ENCODE measurements at regions not wholly inside any gene's neighbourhood (a gene's known extent, or its start where the extent isn't known, plus 50 kb on each side); places are given as distances from the start of the nearest gene placed in this dataset.

GRCh38 chr6:164911873-164912580 is 397.4 kb downstream of the C6orf118 start:
- Histone ChIP-seq H3K9me3 (ENCODE audit: control insufficient read depth, low read length) (peaks cover 2% of the 10 kb centered on the region), H3K27ac (ENCODE audit: low read length) (no peak overlapping the region), H3K27me3 (ENCODE audit: control insufficient read depth, insufficient read depth) (no peaks in the 10 kb centered on the region), H3K4me1 (ENCODE audit: control insufficient read depth, insufficient read depth, low read length) (no peaks in the 10 kb centered on the region), H3K4me3 (ENCODE audit: low read length) (peak overlapping the region; percentile 20)
- DNase-seq (no peak), ATAC-seq (peak in 1 of 2 donors; percentile 59)
- intact Hi-C loops (cut with DNase I) = no loop called here
- 28% methylated on average over 6 of the region's 6 CpGs for WGBS

- ATAC-seq = no peak
- WGBS = 60% methylated on average over 2 of the region's 2 CpGs
- peak overlapping the region; percentile 15 for H3K4me3 ChIP-seq (ENCODE audit: low read length)
- intact Hi-C loops (cut with DNase I) = no loop called here
- H3K27me3 ChIP-seq (ENCODE audit: control insufficient read depth, insufficient read depth) = no peaks in the 10 kb centered on the region
- H3K4me1 ChIP-seq (ENCODE audit: control insufficient read depth, insufficient read depth, low read length) = no peaks in the 10 kb centered on the region
- no peak for DNase-seq
- H3K27ac ChIP-seq (ENCODE audit: low read length) = no peak overlapping the region
- no peaks in the 10 kb centered on the region for H3K9me3 ChIP-seq (ENCODE audit: control insufficient read depth, low read length)
These were observed 398.3 kb downstream of the C6orf118 start for GRCh38 chr6:164911151-164911550.

DNA sequence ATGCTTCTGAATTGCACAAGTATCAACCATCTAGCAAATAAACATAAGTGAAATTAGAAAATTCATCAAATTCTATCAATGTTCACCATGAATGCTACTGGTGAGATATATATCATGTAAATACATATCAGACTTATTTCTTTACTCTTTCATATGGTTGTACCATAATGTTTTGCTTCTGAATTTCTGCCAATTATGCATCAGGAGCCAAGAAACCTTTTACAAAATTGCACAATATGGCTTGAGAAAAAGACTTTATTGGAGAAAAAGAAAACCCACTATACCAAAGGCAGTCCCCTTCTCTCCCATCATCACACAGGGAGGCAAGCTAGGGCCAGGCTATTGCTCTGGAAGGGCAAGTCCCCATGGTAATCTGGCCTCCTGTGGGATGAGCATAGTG is 402.6 kb downstream of the C6orf118 start:
- Histone ChIP-seq H3K4me1 (ENCODE audit: control insufficient read depth, insufficient read depth, low read length) (no peaks in the 10 kb centered on the region), H3K4me3 (ENCODE audit: low read length) (no peak overlapping the region), H3K9me3 (ENCODE audit: control insufficient read depth, low read length) (no peaks in the 10 kb centered on the region), H3K27me3 (ENCODE audit: control insufficient read depth, insufficient read depth) (no peaks in the 10 kb centered on the region), H3K27ac (ENCODE audit: low read length) (no peak overlapping the region)
- no peak for DNase-seq
- ATAC-seq = no peak
- intact Hi-C loops (cut with DNase I) = no loop called here

- intact Hi-C loops (cut with DNase I) = no loop called here
- no peak overlapping the region for H3K4me3 ChIP-seq (ENCODE audit: low read length)
- no peak overlapping the region for H3K27ac ChIP-seq (ENCODE audit: low read length)
- DNase-seq (no peak), ATAC-seq (no peak)
- H3K9me3 ChIP-seq (ENCODE audit: control insufficient read depth, low read length) = no peaks in the 10 kb centered on the region
- no peaks in the 10 kb centered on the region for H3K4me1 ChIP-seq (ENCODE audit: control insufficient read depth, insufficient read depth, low read length)
- no peaks in the 10 kb centered on the region for H3K27me3 ChIP-seq (ENCODE audit: control insufficient read depth, insufficient read depth)
These were observed 404.1 kb downstream of the C6orf118 start for GRCh38 chr6:164905311-164905710.

- Histone ChIP-seq H3K27me3 (ENCODE audit: control insufficient read depth, insufficient read depth) (no peaks in the 10 kb centered on the region), H3K4me3 (ENCODE audit: low read length) (no peak overlapping the region), H3K4me1 (ENCODE audit: control insufficient read depth, insufficient read depth, low read length) (no peaks in the 10 kb centered on the region), H3K9me3 (ENCODE audit: control insufficient read depth, low read length) (no peaks in the 10 kb centered on the region), H3K27ac (ENCODE audit: low read length) (no peak overlapping the region)
- 51% methylated on average over 2 of the region's 2 CpGs for WGBS
- intact Hi-C loops (cut with DNase I) = no loop called here
- ATAC-seq (no peak), DNase-seq (no peak)
These were observed 411.0 kb downstream of the C6orf118 start for GRCh38 chr6:164898412-164898811.

- Histone ChIP-seq H3K27ac (ENCODE audit: low read length) (no peak overlapping the region), H3K27me3 (ENCODE audit: control insufficient read depth, insufficient read depth) (no peaks in the 10 kb centered on the region), H3K4me3 (ENCODE audit: low read length) (no peak overlapping the region), H3K4me1 (ENCODE audit: control insufficient read depth, insufficient read depth, low read length) (no peaks in the 10 kb centered on the region), H3K9me3 (ENCODE audit: control insufficient read depth, low read length) (no peaks in the 10 kb centered on the region)
- 84% methylated on average over 8 of the region's 8 CpGs for WGBS
- intact Hi-C loops (cut with DNase I) = loop anchor here in 1 of 4 donors (2.0 kb wide), 1 partner anchor 27 kb away; no protein-coding TSS in a partner anchor
- no peak for ATAC-seq
- DNase-seq = no peak
These were observed 411.7 kb downstream of the C6orf118 start for GRCh38 chr6:164897523-164898235.

DNA sequence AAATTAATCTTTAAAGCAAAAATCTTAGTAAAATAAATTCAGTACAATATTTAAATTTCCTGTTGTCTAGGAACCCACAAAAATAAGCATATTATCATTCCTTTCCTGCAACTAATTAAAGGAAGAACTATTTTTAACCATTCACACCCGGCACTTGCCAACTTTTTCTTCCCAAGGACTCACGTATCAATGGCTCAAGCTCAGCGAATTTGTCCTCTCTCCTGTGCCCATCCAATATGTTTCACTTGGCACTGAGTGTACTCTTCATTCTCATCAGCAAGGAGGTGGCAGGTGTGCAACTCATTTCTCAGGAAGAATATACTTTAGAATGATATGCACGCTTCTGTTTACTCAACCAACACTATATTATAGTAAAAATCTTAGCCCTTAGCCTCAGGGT is 419.4 kb downstream of the C6orf118 start:
- intact Hi-C loops (cut with DNase I) = no loop called here
- no peak for DNase-seq
- Histone ChIP-seq H3K27me3 (ENCODE audit: control insufficient read depth, insufficient read depth) (no peaks in the 10 kb centered on the region), H3K4me1 (ENCODE audit: control insufficient read depth, insufficient read depth, low read length) (no peaks in the 10 kb centered on the region), H3K9me3 (ENCODE audit: control insufficient read depth, low read length) (no peaks in the 10 kb centered on the region), H3K27ac (ENCODE audit: low read length) (no peak overlapping the region), H3K4me3 (ENCODE audit: low read length) (no peak overlapping the region)
- ATAC-seq = no peak
- 51% methylated on average over 4 of the region's 4 CpGs for WGBS

DNA sequence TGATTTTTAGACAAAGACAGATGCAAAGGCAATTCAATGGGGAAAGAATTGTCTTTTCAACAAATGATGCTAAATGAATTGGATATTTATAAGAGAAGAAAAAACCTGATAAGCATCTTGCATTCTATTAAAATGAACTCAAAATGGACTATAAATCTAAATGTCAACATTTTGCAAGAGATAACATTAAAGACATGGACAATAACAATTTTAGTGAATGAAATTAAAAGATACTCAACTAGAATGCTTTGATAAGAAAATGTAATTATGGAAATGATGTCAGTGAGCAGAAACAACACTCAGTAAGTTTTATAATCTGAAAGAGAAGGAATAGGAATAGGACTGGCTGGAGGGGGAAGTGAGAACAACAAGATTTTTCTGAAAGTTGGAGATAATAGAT is 421.7 kb downstream of the C6orf118 start:
- DNase-seq (no peak), ATAC-seq (no peak)
- Histone ChIP-seq H3K9me3 (ENCODE audit: control insufficient read depth, low read length) (no peaks in the 10 kb centered on the region), H3K4me3 (ENCODE audit: low read length) (no peak overlapping the region), H3K4me1 (ENCODE audit: control insufficient read depth, insufficient read depth, low read length) (no peaks in the 10 kb centered on the region), H3K27ac (ENCODE audit: low read length) (no peak overlapping the region), H3K27me3 (ENCODE audit: control insufficient read depth, insufficient read depth) (no peaks in the 10 kb centered on the region)
- intact Hi-C loops (cut with DNase I) = no loop called here

DNA sequence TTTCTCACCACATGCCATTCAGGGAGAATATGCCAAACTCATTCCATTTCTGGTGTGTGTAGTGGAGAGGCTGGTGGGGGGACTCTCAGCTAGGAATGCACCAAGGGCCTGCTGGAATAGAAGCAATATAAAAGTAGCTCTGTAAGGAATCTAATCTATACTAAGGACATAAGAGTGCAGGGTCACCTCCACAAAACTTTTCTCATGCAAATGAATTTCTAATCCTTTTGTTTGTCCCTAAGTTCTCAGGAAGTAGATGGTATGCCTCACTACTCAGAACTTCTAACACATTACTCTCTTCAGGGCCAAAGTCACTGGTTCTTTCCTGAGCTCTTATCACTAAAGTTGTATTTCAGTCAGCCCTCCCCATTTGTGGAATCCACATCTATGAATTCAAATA is 427.2 kb downstream of the C6orf118 start:
- H3K4me3 ChIP-seq (ENCODE audit: low read length) = no peak overlapping the region
- ATAC-seq = no peak
- no peak for DNase-seq
- H3K27me3 ChIP-seq (ENCODE audit: control insufficient read depth, insufficient read depth) = no peaks in the 10 kb centered on the region
- no peaks in the 10 kb centered on the region for H3K4me1 ChIP-seq (ENCODE audit: control insufficient read depth, insufficient read depth, low read length)
- intact Hi-C loops (cut with DNase I) = no loop called here
- no peak overlapping the region for H3K27ac ChIP-seq (ENCODE audit: low read length)
- H3K9me3 ChIP-seq (ENCODE audit: control insufficient read depth, low read length) = no peaks in the 10 kb centered on the region

- intact Hi-C loops (cut with DNase I) = no loop called here
- Histone ChIP-seq H3K4me3 (ENCODE audit: low read length) (no peak overlapping the region), H3K27ac (ENCODE audit: low read length) (no peak overlapping the region), H3K4me1 (ENCODE audit: control insufficient read depth, insufficient read depth, low read length) (no peaks in the 10 kb centered on the region), H3K27me3 (ENCODE audit: control insufficient read depth, insufficient read depth) (no peaks in the 10 kb centered on the region), H3K9me3 (ENCODE audit: control insufficient read depth, low read length) (no peaks in the 10 kb centered on the region)
- WGBS = 88% methylated on average over 2 of the region's 2 CpGs
- no peak for DNase-seq
- ATAC-seq = no peak
These were observed 437.6 kb downstream of the C6orf118 start for GRCh38 chr6:164871783-164872182.

DNA sequence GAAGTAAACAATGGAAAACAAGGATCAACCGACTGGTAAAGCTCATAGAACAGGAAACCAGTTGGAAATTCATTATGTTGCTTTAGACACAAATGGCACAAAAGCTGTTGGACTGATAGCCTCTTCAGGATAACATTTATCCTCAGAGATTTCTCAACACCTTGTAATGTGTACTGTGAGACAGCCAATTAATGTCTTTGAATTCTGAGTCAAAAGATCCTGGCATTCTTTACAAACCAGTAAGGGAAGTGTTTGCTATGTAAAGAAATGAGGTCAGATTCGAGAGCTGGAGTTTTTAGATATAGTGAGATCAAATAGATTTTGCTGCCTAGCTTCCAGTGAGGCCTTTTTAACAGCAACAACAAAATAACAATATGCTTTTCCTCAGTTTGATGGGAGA is 439.2 kb downstream of the C6orf118 start:
- H3K4me1 ChIP-seq (ENCODE audit: control insufficient read depth, insufficient read depth, low read length) = no peaks in the 10 kb centered on the region
- DNase-seq = no peak
- no peak for ATAC-seq
- intact Hi-C loops (cut with DNase I) = no loop called here
- no peaks in the 10 kb centered on the region for H3K9me3 ChIP-seq (ENCODE audit: control insufficient read depth, low read length)
- no peak overlapping the region for H3K4me3 ChIP-seq (ENCODE audit: low read length)
- no peaks in the 10 kb centered on the region for H3K27me3 ChIP-seq (ENCODE audit: control insufficient read depth, insufficient read depth)
- no peak overlapping the region for H3K27ac ChIP-seq (ENCODE audit: low read length)
- 54% methylated on average over 2 of the region's 2 CpGs for whole genome bisulfite sequencing

Data from right cardiac atrium (tissue), 5 donors.